PC-9 (cell line): ENCODE measurements at regions not wholly inside any gene's neighbourhood (a gene's known extent, or its start where the extent isn't known, plus 50 kb on each side); places are given as distances from the start of the nearest gene placed in this dataset.

ENCODE experiments used
- BruUV-seq: library from RNA; stranded (reverse); fragments of 400-500 nt; replicated peaks from 2 replicates; lab custom pipeline; 2021; lab: Mats Ljungman, UMichigan
- CTCF ChIA-PET: fragments of 300-600 bp; sonication (Branson Sonifier 250); formaldehyde crosslinking; loops from one replicate; lab custom pipeline; 2022; ENCODE audit warnings: antibody characterized with exemption; lab: Charles Lee
- POLR2A ChIA-PET: fragments of 300-600 bp; sonication (Branson Sonifier 250); formaldehyde crosslinking; loops from one replicate; lab custom pipeline; 2022; ENCODE audit warnings: antibody characterized with exemption; ENCODE audit not compliant: unreplicated experiment; lab: Charles Lee
- DNase-seq, 2 experiments: peaks; one replicate each; pipeline versions ENCODE4 v3.0.0 to v3.0.0-alpha.2; 2015 to 2022; ENCODE audit warnings: mixed read lengths in 1 of 2
- H2AFZ ChIP-seq: fragments of 200-600 bp; sonication (generic); 2 replicates; pipeline ENCODE4 v1.8.1; 2017; ENCODE audit warnings: antibody characterized with exemption
- H3F3A ChIP-seq: fragments of 200-600 bp; sonication (generic); 2 replicates; pipeline ENCODE4 v1.8.1; 2017; ENCODE audit warnings: antibody characterized with exemption, mild to moderate bottlenecking, low read depth; ENCODE audit not compliant: insufficient read depth
- H3K27ac ChIP-seq: fragments of 200-600 bp; sonication (generic); 2 replicates; pipeline ENCODE4 v1.6.1; 2016; ENCODE audit warnings: mixed run types
- H3K27me3 ChIP-seq: fragments of 200-600 bp; sonication (generic); 2 replicates; pipeline ENCODE4 v1.6.1; 2016; ENCODE audit warnings: low read depth, mixed run types; ENCODE audit not compliant: insufficient read depth
- H3K36me3 ChIP-seq: fragments of 200-600 bp; sonication (generic); 2 replicates; pipeline ENCODE4 v1.6.1; 2016; ENCODE audit warnings: low read depth, mixed run types
- H3K4me1 ChIP-seq: fragments of 200-600 bp; sonication (generic); replicated peaks from 2 replicates; pipeline ENCODE4 v1.6.1; 2016; ENCODE audit warnings: mixed run types; ENCODE audit not compliant: insufficient read depth
- H3K4me2 ChIP-seq: fragments of 200-600 bp; sonication (generic); 2 replicates; pipeline ENCODE4 v1.6.1; 2017; ENCODE audit warnings: mixed run types
- H3K4me3 ChIP-seq: fragments of 200-600 bp; sonication (generic); 2 replicates; pipeline ENCODE4 v1.6.1; 2016; ENCODE audit warnings: mixed run types
- H3K79me2 ChIP-seq: fragments of 200-600 bp; sonication (generic); 2 replicates; pipeline ENCODE4 v1.6.1; 2017; ENCODE audit warnings: low read depth, mixed run types
- H3K9me2 ChIP-seq: fragments of 200-600 bp; sonication (generic); 2 replicates; pipeline ENCODE4 v1.8.1; 2017; ENCODE audit warnings: mild to moderate bottlenecking; ENCODE audit not compliant: insufficient read depth
- H3K9me3 ChIP-seq: fragments of 200-600 bp; sonication (generic); 2 replicates; pipeline ENCODE4 v1.8.1; 2016; ENCODE audit warnings: low read depth; ENCODE audit not compliant: insufficient read depth
- H4K20me1 ChIP-seq: fragments of 200-600 bp; sonication (generic); 2 replicates; pipeline ENCODE4 v1.8.1; 2017; ENCODE audit not compliant: insufficient read depth
- CTCF ChIP-seq: fragments of 200-600 bp; sonication (generic); conservative IDR thresholded peaks from 2 replicates; pipeline ENCODE4 v1.6.1; 2017; ENCODE audit warnings: mixed run types, antibody characterized with exemption, mild to moderate bottlenecking, moderate library complexity
- EZH2 ChIP-seq: fragments of 200-600 bp; sonication (generic); IDR thresholded peaks from 2 replicates; pipeline ENCODE4 v1.8.0; 2017; ENCODE audit warnings: antibody characterized with exemption, low read depth
- intact Hi-C: fragments of 100-400 bp; cut with micrococcal nuclease; formaldehyde crosslinking; loops from one replicate; pipeline ENCODE4 v1.10.0; 2022; ENCODE audit not compliant: unreplicated experiment

- no peak for DNase-seq
- H3K9me2 ChIP-seq = no peaks in the 10 kb centered on the region
- H3K4me1 ChIP-seq = no peaks in the 10 kb centered on the region
- H3K36me3 ChIP-seq = no peaks in the 10 kb centered on the region
- BruUV-seq = no TSS peak
- no peaks in the 10 kb centered on the region for H4K20me1 ChIP-seq
- ChIA-PET CTCF (no interaction called here), POLR2A (no interaction called here)
- H2AFZ ChIP-seq = no peak overlapping the region
- H3K9me3 ChIP-seq = no peaks in the 10 kb centered on the region
- H3K27ac ChIP-seq = no peak overlapping the region
- no peaks in the 10 kb centered on the region for H3F3A ChIP-seq
- no peak overlapping the region for H3K4me3 ChIP-seq
- TF ChIP-seq CTCF = no peak
- TF ChIP-seq EZH2 = no peak
- H3K79me2 ChIP-seq = no peaks in the 10 kb centered on the region
- intact Hi-C loops = no loop called here
- H3K4me2 ChIP-seq = no peak overlapping the region
- H3K27me3 ChIP-seq = peaks cover 93% of the 10 kb centered on the region
These were observed 188.2 kb downstream of the ERMARD start for GRCh38 chr6:169939554-169940164.

GRCh38 chr6:169938731-169939130 lies 187.3 kb downstream of the ERMARD start:
- Histone ChIP-seq H3K79me2 (no peaks in the 10 kb centered on the region), H3K27ac (no peak overlapping the region), H3K4me1 (no peaks in the 10 kb centered on the region), H3K4me2 (no peak overlapping the region), H3K9me3 (no peaks in the 10 kb centered on the region), H4K20me1 (no peaks in the 10 kb centered on the region), H3K4me3 (no peak overlapping the region), H3K27me3 (peaks cover 95% of the 10 kb centered on the region), H3K36me3 (no peaks in the 10 kb centered on the region), H3F3A (no peaks in the 10 kb centered on the region), H2AFZ (no peak overlapping the region), H3K9me2 (no peaks in the 10 kb centered on the region)
- TF ChIP-seq EZH2 = no peak
- DNase-seq = no peak
- CTCF ChIA-PET = no interaction called here
- intact Hi-C loops = no loop called here
- POLR2A ChIA-PET = no interaction called here
- BruUV-seq = no TSS peak

GRCh38 chr6:169938262-169938701 lies 186.9 kb downstream of the ERMARD start:
- ChIA-PET CTCF (no interaction called here), POLR2A (no interaction called here)
- no peak overlapping the region for H3K27ac ChIP-seq
- BruUV-seq = no TSS peak
- no peaks in the 10 kb centered on the region for H3K36me3 ChIP-seq
- H3F3A ChIP-seq = no peaks in the 10 kb centered on the region
- intact Hi-C loops = no loop called here
- peaks cover 96% of the 10 kb centered on the region for H3K27me3 ChIP-seq
- H4K20me1 ChIP-seq = no peaks in the 10 kb centered on the region
- no peaks in the 10 kb centered on the region for H3K79me2 ChIP-seq
- no peak overlapping the region for H3K4me2 ChIP-seq
- no peak overlapping the region for H2AFZ ChIP-seq
- no peaks in the 10 kb centered on the region for H3K9me3 ChIP-seq
- no peaks in the 10 kb centered on the region for H3K9me2 ChIP-seq
- no peaks in the 10 kb centered on the region for H3K4me1 ChIP-seq
- H3K4me3 ChIP-seq = no peak overlapping the region
- TF ChIP-seq CTCF = no peak
- TF ChIP-seq EZH2 = no peak
- DNase-seq = no peak
